Hindlimb muscle (tissue), 1 donor: ENCODE measurements at regions not wholly inside any gene's neighbourhood (a gene's known extent, or its start where the extent isn't known, plus 50 kb on each side); places are given as distances from the start of the nearest gene placed in this dataset.
"Not testable (repeated sequence)": the region's sequence is repeated elsewhere in the genome, so short reads cannot be mapped to it uniquely, and the experiment has no call there.

ENCODE experiments used
- DNase-seq: peaks from one replicate; pipeline ENCODE4 v3.0.0-alpha.2; 2013

DNA sequence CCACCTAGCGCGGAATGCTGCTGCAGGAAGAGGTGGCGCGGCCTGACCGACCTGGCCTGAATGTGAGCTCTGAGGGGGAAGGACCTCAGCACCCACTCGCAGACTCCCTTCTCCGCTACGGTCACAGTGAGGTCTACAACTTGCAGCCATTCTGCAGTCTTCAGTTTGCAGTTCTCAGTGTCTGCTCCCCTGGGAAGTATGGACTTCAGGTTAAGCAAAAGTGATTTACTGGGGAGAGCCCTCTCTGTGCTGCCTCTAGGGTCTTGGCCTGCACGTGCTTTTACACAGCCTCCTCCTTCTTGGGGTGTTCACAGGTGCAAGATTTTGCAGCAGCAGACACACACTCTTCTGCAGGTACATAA is 296.0 kb downstream of the OMA1 start:
- DNase-seq: no peak

DNA sequence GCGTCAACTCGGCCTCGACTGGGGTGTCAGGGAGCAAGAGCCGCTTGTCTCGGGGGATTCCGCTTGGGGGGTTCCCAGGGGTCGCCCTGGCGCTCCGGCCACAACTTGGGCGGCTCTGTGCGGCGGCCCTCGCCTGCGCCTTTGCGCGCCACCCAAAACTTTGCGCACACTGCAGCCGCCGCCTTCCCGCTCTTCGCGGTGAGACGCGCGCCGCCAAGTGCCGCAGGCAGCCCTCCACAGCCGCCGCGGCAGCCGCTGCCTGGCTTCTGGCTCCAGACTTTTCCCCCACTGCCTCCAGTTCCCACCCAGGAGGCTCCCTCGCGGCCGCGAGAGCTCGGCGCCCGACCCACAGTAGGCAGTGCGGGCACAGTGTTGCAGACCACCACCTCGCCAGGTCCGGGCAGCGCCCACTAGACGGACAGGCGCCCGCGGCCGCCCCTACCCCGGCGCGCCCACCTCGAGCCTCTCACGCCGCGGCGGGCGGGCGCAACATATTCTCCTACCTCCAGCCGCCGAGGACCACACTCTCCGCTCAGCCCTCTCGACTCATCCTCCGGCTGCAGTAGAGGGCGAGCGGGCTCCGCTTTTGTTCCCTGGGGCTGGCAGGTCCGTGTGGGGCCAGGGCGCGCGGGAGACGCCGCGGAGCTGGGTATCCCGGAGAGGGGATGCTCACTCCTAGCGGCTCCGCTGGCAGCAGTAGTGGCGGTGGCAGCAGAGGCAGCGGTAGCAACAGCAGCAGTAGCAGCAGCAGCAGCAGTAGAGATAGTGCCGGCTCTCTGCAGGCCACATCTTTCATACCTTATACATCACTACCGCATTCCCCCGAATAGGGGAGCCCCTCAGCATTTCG is 296.6 kb downstream of the OMA1 start:
- DNase-seq: peak; percentile 27

DNA sequence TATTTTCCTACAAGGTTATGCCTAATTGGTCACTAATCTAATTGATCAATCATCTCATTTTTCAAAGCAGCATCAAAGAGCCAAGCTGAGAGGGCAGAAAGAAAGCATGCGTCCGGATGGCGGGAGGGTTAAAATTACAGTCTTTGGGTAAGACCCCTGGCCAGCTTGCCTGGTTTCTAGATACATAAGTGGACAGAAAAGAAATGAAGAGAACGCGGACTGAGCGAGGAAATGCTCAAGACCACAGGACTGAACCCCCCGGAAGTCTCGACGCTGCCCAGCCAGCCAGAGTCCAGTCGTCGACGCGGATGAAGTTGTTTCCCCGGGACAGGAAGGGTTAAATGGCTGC is 297.2 kb downstream of the OMA1 start:
- no peak for DNase-seq

DNA sequence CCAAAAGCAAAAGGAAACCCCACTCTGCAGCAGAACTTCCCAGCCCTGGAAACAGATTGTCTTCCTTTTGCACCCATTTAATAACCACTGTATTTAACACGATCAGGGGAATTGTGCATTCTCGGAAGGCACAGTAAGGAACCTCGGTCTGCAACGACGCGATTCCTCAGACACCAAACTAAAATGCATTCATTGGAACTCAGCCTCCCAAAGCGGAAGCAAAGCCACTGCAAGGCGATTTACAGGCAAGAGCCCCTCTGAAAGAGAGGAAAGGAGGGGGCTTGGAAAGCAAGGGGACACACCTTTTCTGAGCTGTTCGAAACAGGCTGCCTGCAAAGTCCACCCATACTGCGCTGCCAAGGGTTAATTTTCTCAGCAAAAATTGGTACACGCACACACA is 297.7 kb downstream of the OMA1 start:
- DNase-seq: no peak

DNA sequence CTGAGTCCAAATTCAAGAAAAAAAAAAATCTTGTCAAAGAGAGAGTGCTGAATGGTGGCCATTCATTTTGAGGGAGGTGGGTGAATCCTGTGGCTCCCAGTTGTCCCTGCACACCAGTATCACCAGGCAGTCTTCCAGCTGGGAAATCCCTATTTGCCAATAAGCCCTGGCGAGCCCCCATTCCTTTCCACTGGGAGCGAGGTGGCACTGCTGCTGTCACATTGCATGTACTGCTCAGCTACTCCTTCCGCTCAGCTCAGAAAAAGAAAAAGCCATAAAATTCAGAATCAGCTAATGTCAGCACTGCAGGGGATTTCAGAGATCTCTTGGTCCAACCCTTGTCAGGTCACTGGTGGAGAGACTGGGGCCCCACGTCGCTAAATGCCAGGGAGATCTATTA is 298.5 kb downstream of the OMA1 start:
- DNase-seq: no peak

DNA sequence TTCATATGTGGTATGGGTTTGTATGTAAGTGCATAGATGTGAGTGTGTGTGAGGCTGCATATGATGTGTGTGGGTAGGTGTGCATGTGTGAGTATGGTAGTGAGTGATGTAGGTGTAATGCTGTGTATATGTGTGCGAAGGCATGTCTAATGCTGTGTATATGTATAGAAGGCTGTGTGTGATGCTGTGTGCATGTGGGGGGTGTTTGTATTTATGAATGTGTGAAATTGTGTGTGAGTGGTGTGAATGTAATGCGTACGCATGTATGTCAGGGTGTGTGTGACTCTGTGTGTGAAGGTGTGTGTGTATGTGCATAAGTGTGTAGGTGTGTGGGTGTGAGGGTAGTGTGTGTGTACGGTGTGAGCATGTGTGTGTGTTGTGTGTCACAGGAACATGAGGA is 300.0 kb downstream of the OMA1 start:
- no peak for DNase-seq

DNA sequence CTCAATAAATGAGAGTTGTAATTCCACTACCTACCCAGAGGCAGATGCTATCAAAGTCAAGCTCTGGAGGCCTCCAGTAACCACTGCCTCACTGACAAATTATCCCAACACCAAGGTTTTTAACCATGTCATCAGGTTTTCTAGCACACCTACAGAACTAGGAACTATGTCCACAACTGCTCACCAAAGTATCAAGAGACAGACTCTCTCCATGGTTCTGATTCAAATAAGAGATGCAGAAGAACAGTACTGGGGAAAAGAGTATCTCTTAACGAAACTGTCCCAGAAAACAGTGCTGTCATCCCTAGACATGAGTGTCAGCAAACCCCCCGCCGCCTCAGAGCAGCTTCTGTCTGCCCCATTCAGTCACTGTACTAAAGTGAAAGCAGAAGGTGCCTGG is 301.7 kb downstream of the OMA1 start:
- DNase-seq: no peak

DNA sequence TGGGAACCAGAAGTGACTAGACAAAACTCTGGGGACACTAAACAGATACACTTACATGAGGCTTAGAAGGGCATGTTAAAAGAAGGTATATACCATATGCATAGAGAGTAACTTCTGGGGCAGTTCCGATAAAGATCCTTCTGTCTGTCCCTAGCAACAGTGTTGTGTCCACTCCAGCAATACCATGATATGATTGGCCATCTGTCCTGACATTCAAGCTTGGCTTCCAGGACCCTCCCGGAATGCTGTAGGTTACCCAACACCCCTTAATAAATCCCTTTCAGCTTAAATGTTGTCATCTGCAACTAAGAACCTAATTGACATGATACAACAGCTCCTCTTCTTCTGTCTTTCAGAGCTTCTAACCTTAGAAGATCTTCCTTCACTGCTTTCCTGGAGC is 307.7 kb downstream of the OMA1 start:
- no peak for DNase-seq

DNA sequence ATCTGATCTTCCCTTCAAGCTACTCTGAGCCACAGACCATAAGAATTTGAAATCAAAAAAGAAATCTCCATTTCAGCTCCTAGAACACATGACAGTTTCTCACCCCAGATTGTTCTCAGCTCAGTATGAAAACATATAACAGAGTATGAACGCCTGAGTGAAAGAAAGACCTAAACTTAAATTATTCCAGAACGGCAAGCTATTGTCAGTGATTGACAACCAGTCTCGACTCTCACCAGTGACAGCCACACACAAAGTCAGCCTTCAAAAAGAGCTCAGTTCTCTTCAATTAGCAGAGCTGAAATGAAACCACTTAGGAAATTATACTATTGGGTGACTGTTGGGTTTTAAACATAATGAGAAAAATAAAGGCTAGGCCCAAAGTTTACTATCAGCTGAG is 312.8 kb downstream of the OMA1 start:
- no peak for DNase-seq

DNA sequence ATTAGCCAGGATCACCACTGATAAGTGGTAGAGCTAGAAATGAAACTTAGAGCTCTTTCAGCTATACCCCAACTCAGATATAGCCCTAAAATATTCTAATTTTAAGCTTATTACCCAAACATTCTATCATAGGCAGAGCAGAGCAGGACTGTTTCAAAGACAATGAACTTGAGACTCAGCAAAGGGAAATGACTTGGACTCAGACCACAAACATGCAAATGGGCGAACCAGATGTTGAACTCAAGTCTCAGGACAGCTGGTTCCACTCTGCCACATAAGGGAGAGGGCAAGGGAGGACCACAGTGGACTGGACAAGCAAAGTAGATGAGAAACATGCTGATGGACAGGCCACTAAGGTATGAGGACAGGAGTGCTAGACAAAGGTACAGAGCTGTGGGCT is 315.3 kb downstream of the OMA1 start:
- DNase-seq: no peak

DNA sequence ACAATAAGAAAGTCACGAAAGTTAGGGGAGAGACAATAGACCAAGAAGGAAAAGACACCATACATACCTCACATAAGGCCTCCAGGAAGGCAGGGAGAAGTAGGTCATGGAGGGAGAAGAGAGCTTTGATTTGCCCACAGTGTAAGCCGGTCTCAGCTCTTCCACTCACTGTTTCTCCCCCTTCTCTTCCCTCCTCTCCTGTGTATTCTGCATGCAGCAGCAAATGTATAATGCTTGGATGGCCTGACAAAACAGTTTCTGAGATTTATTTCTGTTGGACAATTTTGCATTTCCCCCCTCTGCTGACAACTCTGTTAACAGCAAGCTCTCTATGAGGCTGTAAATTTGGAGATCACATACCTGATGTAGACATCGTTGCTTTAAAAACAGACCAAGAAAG is 318.9 kb downstream of the OMA1 start:
- no peak for DNase-seq

DNA sequence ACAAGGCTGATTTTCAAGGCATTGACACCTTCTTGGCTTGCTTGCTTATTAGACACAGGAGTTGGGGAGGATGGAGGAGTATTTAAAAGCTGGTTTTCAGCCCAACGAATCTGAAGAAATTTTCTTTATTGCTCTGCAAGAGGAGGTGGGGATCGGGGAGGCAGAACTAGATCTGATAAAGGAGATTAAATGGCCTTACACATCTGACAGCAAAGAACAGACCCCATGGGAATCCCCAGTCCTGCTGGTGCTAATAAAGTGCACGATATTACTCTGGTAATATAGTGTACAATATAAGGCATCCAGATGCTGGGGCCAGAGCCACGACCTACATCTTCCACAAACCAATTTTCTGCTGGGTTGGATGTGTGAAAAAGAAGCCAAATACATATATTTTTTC is 323.0 kb downstream of the OMA1 start:
- DNase-seq: no peak

DNA sequence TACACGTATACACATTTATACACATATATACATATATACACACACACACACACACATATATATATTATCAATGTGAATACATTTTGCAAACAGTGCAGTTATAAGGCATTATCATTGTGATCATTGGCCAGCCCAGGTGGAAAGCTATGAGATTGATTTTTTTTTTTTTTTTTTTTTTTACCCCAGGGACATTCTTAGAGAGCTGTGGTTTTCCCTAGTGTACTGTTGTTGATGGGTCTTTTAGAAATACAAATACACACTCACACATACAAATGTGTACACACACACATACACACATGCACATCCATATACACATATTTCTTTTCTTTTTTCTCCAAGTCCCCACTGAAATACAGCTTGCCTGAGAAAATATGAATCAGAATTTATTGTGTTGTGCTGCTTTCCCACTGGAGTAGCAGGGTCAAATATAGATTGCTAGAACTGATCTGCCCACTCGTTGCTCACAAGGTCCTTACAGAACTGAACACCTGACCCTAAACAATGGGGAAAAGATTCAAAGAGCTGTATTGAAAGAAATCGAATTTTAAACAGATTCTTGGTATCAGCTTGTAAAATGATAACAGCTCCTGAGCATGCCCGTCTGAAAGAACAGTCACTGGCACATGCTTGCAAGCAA is 325.6 kb downstream of the OMA1 start:
- no peak for DNase-seq

DNA sequence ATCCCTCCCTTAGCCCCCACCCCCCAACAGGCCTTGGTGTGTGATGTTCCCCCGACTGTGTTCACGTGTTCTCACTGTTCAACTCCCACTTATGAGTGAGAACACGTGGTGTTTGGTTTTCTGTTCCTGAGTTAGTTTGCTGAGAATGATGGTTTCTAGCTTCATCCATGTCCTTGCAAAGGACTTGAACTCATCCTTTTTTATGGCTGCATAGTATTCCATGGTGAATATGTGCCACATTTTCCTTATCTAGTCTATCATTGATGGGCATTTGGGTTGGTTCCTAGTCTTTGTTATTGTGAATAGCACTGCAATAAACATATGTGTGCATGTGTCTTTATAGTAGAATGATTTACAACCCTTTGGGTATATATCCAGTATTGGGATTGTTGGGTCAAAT is 330.4 kb downstream of the OMA1 start:
- not testable (repeated sequence) for DNase-seq

DNA sequence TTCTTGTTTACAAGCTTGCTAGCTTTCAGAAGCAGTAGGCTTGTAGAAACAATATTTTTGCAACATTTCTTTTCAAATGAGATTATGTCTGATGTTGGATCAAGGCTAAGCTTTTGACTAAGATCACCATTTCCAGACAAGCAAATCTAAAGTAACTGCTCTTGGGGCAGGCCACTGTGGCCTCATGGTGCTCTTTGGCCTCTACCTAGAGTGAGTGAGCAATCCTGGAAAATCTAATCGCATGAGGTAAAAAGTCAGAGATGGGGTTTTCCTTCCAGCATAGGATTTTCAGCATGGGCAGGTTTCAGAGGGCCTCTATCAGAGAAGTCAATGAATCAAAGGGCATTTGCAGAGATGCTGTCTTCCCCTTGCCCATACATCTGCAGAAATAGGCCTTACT is 331.9 kb downstream of the OMA1 start:
- DNase-seq: no peak

DNA sequence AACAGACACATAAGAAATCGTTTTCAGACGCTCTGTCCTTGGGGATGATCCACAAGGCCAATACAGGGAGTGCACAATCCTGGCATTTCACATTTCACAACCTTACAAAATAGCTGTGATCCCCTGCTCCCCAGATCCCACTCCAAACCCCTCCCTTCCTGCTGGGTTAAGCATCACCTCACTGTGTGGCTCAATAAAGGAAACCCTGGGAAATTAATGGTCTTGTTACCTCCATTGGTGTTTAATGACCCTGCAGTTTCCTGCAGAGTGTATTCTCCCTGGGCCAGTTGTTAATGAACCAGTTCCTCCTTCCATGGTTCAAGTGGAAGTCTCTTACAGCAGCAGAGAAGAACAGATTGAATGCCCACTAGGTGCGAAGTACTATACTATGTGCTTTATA is 334.7 kb downstream of the OMA1 start:
- no peak for DNase-seq

DNA sequence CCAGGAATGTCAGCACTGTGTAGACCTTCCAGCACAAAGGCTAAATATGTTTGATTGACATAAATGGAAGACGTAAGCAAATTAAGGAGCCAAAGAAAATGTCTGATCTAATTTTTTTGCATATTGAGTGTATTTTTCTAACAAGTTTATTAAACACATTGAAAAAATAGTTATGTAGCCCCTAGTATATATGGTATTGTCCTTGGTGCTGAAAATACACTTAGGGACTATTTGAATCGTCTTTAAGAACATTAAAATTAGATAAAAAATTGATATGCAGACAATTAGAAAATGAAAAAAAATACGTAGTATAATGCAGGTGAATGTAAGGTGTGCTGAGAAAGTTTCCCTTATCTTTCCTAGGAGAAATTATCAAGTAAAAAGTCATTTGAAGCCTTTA is 337.0 kb downstream of the OMA1 start:
- no peak for DNase-seq

DNA sequence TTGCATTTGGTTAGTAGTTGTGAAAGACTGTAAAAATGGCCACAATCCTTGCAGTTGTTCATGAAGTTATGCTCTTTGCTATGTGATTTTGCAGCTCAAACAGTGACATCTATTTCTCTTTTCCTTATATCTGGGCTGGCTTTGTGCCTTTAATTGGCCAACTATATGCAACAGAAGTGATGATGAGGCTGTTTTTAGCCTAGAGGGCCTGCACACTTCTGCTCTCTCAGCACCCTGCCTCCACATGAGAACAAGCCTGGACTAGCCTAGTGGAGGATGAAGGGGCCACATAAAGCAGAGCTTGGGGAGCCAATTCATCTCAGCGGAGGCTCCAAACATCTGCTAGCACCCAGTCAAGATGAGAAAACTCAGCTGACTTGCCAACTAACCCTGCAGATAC is 339.8 kb downstream of the OMA1 start:
- DNase-seq: no peak

DNA sequence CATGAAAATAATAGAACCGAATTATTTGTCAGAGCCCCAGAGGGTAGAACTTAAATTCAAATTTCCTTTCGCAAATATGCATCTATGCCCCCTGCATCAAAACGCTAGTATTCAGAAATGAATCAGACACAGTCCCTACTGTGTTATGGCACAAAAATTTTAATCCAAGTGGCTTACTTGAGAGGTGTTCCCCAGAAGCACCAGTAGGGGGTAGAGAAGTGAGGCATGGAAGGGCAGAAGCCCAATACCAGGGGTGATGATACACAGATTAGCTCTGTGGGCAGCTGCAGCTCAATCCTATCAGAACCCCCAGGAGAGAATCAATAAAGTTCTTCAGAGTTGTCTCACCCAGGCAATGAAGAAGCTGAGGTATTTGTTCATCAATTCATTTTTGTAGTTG is 342.2 kb downstream of the OMA1 start:
- no peak for DNase-seq

DNA sequence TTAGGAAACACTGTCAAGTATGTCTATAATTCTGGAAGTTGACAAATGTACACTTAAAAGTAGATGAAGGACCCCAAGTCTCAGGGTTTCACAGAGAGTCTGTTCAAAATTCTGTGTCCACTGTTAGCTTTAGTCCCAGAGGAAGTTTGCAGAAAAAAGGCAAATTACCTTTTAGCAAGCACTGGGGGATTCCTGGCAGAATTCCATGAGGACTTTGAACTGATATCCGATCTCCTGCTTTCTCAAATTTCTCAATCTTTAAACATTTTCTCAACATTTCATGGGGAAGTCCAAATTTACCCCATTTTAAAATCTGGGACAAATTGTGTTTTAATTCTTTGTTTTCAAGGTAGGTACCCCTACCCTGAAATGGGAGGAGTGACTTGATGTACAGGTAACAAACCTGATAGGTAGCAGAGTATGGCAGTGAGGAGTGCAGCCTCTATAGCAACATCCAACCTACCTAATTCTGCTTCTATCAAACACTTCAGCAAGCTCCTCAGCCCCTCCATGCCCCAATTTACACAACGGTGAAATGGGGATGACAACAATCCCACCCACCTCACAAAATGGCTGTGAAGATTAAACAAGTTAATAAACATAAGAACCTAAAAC is 344.9 kb downstream of the OMA1 start:
- no peak for DNase-seq

DNA sequence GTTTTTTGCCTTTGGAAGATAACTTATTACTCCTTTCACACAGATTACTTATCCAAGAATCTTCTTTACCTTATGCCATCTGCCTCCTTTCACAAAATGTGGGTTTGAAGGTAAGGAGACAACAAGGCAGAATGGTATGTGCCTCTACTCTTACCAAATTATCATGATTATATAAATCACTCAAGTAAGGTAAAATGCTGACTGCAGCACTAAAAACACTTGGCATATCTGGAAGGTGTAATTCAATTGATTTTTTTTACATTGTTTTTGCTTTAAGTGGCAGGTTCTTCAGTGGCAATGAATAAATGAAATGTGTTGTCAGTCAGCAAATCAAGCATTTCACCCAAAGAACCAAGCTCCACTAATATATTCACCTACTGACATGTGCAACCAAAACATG is 346.1 kb downstream of the OMA1 start:
- DNase-seq: no peak

DNA sequence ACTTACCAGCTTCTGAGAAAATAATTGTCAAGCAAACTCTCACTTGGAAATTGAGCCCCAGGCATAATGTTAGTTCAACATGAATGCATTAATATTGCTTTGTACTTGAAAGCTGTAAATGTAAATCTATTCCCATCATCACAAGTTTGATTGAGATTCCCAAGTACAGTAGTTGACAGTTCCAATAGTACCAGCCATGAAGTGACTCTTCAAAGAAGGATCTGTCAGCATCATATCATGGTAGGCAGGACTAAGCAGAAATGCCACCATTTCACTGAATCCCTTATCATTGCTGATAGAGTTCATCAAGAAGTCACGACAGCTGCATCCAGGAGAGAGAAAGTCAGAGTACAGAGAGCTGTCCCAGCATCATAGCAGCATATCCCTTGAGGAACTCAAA is 348.7 kb downstream of the OMA1 start:
- DNase-seq: no peak

DNA sequence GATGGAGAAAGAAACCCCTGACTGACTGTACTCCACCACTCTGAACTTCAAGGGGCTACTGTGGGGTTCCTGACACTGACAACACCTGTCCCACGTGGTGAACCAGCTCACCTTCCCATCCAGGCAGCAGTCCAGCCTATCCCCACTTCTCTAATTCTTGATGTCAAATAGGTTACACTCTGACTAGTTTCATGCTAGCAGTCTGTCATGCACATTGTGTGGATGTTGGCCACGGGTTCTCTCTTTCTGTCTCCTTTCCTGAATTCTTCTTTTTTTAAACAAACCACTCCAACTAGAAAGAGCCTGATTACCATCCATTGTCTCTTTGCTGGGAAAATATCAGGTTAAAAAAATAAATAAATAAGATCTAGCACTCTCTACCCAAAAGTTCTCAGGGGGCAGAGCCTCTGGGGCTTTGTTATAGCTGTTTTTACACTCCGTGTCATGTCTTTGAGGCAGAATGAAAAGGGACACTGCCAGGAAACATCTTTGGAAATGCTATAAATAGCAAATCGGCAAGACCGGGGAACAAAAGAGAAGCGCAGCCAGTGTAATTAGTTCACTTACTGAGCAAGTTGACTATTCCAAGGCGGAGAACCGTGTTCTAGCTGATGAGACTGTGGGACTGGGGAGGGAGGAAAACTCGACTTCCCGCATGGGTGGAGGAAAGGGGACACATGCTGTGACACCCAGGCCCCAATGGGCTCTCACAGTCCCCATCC is 356.1 kb downstream of the OMA1 start:
- DNase-seq: no peak

DNA sequence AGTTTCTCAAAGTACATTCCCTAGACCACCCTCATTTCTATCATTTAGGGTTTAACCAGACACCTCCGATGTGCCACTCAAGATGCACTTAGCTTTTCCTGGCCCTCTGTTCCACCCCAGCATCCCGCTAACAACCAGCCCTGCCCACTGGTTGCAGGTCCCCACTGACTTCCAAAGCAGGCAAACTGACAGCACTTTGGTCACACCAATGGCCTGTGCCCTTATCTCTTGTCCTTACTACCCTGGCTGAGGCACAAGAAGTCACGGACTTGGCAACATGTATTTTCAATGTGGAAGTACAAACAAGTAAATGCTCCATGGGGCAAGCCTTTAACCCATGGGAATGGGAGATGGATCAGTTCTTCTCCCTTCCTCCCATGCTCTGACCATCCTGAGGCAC is 357.1 kb downstream of the OMA1 start:
- no peak for DNase-seq
